ENCODE measurements at regions not wholly inside any gene's neighbourhood (a gene's known extent, or its start where the extent isn't known, plus 50 kb on each side); places are given as distances from the start of the nearest gene placed in this dataset.

DNA sequence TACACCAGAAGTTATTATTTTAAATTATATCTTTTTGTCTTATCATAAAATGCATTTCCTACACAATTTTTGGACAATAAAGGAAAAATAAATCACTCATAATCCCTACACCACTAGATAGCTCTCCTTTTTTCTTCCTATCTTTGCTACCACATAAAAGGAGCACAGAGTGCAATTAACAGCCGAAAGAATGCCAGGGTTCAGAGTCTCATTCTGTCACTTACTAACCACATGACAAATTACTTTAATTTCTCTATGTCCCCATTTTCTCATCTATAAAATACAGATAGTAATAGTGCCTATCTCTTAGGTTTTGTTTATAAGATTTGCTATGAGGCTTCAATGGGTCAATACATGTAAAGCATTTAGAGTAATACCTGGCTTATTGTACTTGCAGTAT, 158.7 kb upstream of the GRIN3A start:
- TF ChIP-seq, protein P1, sequence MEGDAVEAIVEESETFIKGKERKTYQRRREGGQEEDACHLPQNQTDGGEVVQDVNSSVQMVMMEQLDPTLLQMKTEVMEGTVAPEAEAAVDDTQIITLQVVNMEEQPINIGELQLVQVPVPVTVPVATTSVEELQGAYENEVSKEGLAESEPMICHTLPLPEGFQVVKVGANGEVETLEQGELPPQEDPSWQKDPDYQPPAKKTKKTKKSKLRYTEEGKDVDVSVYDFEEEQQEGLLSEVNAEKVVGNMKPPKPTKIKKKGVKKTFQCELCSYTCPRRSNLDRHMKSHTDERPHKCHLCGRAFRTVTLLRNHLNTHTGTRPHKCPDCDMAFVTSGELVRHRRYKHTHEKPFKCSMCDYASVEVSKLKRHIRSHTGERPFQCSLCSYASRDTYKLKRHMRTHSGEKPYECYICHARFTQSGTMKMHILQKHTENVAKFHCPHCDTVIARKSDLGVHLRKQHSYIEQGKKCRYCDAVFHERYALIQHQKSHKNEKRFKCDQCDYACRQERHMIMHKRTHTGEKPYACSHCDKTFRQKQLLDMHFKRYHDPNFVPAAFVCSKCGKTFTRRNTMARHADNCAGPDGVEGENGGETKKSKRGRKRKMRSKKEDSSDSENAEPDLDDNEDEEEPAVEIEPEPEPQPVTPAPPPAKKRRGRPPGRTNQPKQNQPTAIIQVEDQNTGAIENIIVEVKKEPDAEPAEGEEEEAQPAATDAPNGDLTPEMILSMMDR (IDR thresholded peaks at IDR 0.05): no peak
- TF ChIP-seq EZH2 (IDR thresholded peaks at IDR 0.05; ENCODE audit: borderline replicate concordance, insufficient read depth, low read depth, low read length, poor library complexity, severe bottlenecking): no peak

Data from B cell (primary cell).